ENCODE measurements at regions not wholly inside any gene's neighbourhood (a gene's known extent, or its start where the extent isn't known, plus 50 kb on each side); places are given as distances from the start of the nearest gene placed in this dataset.

DNA sequence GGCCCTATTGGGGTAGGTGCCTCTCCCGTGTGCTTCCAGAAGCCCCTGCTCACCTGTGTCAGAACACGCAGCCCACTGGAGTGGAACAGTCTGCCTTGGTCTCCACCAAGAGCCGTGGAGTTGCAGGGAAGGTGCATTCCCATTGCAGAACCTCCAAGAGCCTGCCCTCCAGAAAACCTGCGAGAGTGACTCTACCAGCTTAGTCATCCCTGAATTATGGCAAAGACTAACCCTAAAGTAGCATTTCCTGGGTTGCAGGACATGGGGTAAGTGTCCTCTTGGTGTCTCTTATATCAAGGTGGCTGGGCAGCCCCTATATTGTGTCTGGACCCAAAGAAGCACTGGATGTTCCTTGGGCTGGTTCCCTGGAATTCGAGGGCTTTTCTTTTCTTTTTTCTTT, 224.6 kb downstream of the BCOR start:
- DNase-seq, result no peak

DNA sequence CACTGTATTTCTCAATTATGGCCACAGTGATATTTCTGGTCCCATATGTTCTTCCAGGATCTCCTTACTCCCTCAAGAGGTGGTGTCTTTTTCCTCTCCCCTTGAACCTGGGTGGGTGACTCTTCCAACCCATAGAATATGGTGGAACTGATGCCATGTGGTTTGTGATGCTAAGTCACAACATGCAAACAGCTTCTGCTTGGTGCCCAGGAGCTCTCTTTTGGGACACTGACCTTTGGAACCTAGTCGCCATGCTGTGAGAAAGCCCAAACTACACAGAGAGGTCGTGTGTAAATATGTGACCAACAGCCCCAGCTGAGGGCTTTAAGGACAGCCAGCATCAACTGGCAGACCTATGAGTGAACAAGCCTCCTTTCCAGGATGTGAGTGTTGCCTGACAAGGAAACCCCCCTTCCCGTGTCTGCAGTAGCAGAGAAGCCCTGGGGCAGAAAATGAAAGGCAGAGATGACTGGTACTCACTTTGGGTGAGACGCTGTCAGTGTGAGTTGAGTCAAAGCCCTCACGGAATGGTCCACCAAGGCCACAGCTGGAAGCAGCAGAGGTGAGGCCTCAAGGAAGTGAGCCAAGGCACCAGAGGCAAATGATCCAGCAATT, 223.4 kb downstream of the BCOR start:
- peak; percentile 16 to 46 for DNase-seq

GRCh38 chrX:39875834-39876628, 221.7 kb downstream of the BCOR start:
- DNase-seq, result no peak

- no peak for DNase-seq
These were observed 219.9 kb downstream of the BCOR start for GRCh38 chrX:39877905-39878304.

DNA sequence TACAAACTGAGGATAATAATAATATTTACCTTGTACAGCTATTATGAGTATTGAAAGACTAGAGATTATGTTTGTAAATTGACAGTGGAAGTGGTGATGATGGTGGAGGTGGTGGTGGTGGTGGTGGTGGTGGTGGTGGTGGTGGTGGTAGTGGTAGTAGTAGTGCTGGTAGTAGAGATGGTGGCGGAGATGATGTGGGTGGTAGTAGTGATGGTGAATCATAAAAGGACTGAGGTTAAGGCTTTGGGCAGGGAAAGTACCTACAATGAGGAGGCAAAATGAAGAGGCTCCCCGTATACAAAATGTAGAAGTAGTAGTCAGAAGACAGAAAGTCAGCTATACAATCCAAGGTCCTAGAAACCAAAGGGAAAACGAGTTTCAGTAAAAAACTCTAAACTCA, 214.1 kb downstream of the BCOR start:
- DNase-seq, result peak; percentile 32 to 45

DNA sequence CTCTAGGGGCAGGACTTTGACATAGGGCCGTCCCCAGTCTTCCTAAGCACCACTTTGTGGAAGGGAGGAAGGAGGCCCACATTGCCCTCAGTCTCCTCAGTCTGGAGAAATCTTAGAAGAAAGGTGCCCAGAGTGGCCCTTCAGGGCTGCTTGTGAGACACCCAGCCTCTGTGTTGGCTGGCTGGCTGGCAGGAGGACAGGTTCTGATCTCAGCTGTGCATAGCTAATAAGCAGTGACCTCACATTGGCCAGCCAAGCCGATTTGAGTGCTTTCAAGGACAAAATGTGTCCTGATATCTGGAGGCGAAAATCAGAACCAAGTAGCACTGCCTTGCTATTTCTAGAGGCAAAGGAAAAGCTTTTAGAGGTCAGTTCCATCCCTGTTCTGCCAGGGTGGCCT, 211.5 kb downstream of the BCOR start:
- no peak for DNase-seq

- DNase-seq, result no peak
These were observed 209.0 kb downstream of the BCOR start for GRCh38 chrX:39888730-39889129.

- no peak for DNase-seq
These were observed 208.1 kb downstream of the BCOR start for GRCh38 chrX:39889704-39890103.

GRCh38 chrX:39890807-39891206, 207.0 kb downstream of the BCOR start:
- DNase-seq, result no peak

DNA sequence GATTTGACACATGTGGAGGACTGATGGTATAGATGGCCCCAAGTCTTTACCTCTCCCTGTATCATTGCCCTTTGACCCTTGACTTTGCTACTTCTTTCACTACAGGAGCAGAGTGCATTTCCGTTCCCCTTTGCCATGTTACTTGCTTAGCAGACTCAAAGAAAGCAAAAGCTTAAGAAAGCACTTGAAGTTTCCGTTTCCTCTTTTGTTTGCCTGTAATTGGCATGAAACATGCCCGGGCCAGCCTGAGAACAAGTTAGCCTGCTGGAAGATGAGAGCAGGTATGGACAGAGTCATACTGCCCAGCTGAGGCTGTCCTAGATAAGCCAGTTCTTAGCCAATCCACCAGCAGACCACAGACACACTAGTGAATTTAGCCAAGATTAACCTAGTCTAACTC, 206.0 kb downstream of the BCOR start:
- DNase-seq, result no peak

- DNase-seq, result no peak
These were observed 204.1 kb downstream of the BCOR start for GRCh38 chrX:39893417-39894338.

DNA sequence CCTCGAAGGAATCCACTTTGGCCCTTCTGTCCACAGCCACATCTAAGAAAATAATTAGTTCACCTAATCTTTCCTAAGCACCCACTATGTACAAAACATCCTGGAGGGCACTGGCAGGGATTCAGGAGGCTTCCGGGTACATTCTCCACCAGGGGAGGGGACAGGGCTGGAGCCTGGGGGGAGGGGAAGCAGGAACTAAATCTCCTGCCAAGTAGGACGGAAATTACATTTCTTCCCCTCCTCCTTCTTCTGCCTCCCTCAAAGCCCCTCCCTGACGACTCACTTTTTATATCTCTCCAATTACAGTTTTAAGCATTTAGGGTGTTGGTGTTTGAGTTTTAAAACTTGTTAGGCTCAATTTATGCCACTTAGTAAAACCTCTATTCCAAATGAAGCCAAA, 203.1 kb downstream of the BCOR start:
- DNase-seq, result no peak

DNA sequence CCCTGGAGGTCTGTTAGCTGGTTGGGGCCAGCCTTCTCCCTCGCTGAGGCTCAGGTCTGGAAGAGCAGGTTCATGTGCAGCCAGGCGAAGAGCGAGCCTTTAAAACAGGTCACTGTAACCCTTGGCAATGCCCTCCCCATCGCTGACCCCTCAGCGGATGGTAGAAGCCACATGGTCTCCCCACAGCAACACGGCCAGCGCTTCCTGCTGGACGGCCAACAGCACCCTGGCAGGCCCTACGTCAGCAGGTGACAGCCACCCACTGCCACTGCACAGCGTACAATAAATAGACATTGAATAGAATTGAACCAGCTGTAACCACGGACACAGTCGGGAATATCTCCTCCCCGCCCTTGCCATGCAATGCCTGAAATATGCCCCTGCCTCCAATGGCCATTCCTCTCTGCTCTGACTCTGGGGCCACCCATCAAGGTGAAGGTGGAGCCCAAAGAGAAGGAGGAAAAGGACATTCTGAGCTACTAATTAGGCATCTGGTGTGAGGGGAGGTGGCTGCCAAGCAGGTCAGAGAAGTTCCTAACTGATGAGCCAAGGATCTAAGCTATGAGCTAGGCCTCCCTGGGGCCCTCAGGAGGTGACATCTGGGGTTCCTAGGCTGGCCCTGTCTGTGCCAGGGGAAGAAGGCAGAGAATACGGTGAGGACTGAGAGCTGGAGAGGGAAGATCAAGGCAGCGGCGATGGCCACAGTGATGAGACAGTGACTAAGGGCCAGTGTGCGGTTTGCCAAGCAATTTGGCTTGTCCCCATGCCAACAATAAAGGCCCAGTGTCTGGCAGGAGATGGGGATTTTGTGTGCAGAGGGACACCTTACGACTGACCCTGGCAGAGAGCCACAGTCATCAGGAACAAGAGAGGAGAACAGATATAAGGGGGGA, 202.3 kb downstream of the BCOR start:
- no peak for DNase-seq

GRCh38 chrX:39896951-39897740, 200.6 kb downstream of the BCOR start:
- DNase-seq, result no peak

DNA sequence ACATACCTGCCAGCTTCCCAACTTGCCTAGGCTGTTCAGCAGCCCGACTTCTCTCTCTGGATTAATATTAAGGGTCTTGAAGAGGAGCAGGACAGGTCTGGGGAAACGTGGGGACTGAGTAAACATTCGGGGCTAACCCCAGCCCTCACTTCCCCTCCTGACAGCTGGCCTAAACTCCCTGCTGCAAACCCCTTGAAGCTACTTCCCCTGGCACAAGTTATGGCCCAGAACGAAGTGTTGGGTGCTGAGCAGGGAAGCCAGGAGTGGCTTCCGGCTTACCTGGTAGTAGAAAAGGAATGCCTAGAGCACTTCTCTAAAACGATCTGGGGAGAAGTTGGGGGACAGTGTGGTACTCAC, 200.0 kb downstream of the BCOR start:
- DNase-seq, result no peak

GRCh38 chrX:39898147-39898546, 199.6 kb downstream of the BCOR start:
- no peak for DNase-seq

GRCh38 chrX:39899059-39899458, 198.7 kb downstream of the BCOR start:
- DNase-seq, result no peak

DNA sequence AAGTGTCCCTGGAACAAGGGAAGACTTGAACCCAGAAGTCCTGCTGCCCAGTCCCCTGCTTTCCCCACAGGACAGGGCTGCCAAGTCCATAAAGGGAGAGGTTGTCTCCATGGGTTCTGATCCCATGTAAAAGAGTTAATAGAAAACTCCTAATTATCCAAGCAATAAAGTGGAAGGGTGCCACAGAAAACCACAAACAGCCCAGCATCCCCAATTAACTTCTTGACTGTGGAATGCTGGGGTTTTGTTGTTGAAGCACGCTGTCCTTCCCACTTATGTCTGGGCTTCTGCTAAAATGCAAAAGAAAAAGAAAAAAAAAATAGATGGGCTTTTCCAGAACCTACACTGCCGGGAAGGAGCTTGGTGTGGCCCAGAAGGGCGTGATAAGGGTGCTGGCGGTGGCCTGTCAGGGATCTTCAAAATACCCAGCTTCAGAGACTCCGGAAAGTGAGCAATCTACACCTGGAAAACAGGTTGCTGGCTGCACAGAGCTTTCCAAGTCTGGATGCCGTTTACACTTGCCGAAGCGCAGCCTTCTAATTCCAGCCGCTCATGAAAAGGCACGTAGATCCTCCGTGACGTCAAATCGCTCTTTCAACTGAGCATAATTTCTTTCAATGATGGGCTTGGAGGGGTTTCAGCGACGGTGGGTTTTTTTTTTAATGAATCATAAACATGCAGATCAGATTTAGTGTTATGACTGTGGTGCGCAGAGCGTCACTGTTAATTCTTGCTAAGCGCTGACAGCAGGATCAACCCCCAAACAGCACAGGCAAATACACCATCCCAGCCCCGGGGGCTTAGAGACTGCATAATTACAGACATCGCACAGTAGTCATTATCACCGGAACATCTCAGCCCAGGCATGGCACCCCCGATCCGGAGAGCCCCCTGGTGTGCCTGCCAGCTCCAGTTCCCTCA, 197.6 kb downstream of the BCOR start:
- DNase-seq, result no peak

DNA sequence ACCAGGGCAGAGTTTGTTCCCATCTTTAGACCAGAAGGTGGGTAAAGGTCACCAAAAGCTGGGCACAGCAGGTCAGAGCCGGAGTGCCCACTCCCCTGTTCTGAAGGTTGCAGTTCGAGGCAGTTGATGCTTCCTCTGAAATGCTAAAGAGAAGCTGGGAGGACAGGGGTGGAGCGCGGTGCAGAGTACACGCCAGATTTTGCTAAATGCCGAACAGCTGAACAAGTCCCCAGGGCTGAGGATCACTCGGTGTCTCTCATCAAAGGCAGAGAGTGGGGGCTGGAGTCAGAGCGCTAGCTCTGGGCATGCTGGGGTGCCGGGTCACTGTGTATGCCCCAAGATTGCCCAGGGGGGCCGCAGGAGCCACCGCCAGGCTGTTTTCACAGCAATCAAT, 197.0 kb downstream of the BCOR start:
- no peak for DNase-seq

DNA sequence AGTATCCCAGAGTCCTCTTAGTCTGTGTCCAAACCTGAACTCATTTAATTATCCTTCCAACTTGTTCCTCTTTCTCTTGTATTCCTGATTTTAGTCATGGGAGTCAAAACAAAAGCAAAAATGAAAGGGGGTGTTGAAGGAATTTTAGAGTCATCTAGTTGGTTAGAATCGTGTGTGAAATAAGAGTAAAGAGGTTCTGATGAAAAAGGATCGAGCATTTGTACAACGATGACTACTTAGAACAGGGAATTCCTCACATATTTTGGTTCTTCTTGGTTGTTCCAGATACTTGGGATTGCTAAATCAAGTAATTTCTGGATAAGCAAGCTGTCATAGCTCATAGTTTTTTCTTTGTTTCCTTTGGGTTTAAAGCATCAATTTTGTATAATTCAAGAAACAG, 194.4 kb downstream of the BCOR start:
- DNase-seq, result no peak

- DNase-seq, result no peak
These were observed 193.8 kb downstream of the BCOR start for GRCh38 chrX:39903937-39904336.
